ENCODE measurements at regions not wholly inside any gene's neighbourhood (a gene's known extent, or its start where the extent isn't known, plus 50 kb on each side); places are given as distances from the start of the nearest gene placed in this dataset.

- dilution Hi-C loops (cut with MboI; ENCODE audit: extremely low pct_ligation_motif_present, low sequenced_read_pairs) = no loop called here
- H3K9me3 ChIP-seq (ENCODE audit: control insufficient read depth, low read depth, low read length) = no peaks in the 10 kb centered on the region
- no peaks in the 10 kb centered on the region for H3K79me2 ChIP-seq (ENCODE audit: control insufficient read depth, insufficient read depth, low read length)
- no peak overlapping the region for H3K4me3 ChIP-seq (ENCODE audit: control insufficient read depth in 2 of 3, extremely low read depth in 1 of 3, insufficient read depth in 2 of 3, low read depth in 1 of 3, low read length in 3 of 3)
- TF ChIP-seq CTCF (optimal IDR thresholded peaks at IDR 0.05 in 1 of 3, IDR thresholded peaks at IDR 0.05 in 1 of 3, conservative IDR thresholded peaks at IDR 0.05 in 1 of 3; ENCODE audit: extremely low read depth in 1 of 3, insufficient read depth in 2 of 3, low read length in 3 of 3) (no peak), EZH2 (IDR thresholded peaks at IDR 0.05; ENCODE audit: low read length) (no peak)
- no peaks in the 10 kb centered on the region for H4K20me1 ChIP-seq (ENCODE audit: control insufficient read depth, extremely low read depth, insufficient read depth, low read length)
- H3K36me3 ChIP-seq (ENCODE audit: control insufficient read depth in 2 of 2, extremely low read depth in 1 of 2, insufficient read depth in 2 of 2, low read length in 2 of 2) = no peaks in the 10 kb centered on the region
- no peak for FAIRE-seq
- no peaks in the 10 kb centered on the region for H3K4me1 ChIP-seq (ENCODE audit: control insufficient read depth, extremely low read depth, insufficient read depth, low read length)
- no peak for DNase-seq (ENCODE audit: low read depth, low spot score)
- H2AFZ ChIP-seq (ENCODE audit: control insufficient read depth, low read length) = no peak overlapping the region
- H3K27me3 ChIP-seq (ENCODE audit: control insufficient read depth, extremely low read depth, insufficient read depth, low read length) = no peaks in the 10 kb centered on the region
- H3K9me1 ChIP-seq (ENCODE audit: control insufficient read depth, extremely low read depth, insufficient read depth, low read length) = no peaks in the 10 kb centered on the region
- H3K4me2 ChIP-seq (ENCODE audit: control insufficient read depth, extremely low read depth, insufficient read depth, low read depth, low read length) = no peak overlapping the region
- no peak overlapping the region for H3K9ac ChIP-seq (ENCODE audit: control insufficient read depth, extremely low read depth, insufficient read depth, low read length)
- no peak overlapping the region for H3K27ac ChIP-seq (ENCODE audit: control insufficient read depth, insufficient read depth, low read length)
These were observed 110.1 kb upstream of the LPAR1 start for GRCh38 chr9:111148052-111149017.

GRCh38 chr9:111147041-111147440 is 108.8 kb upstream of the LPAR1 start:
- dilution Hi-C loops (cut with MboI; ENCODE audit: extremely low pct_ligation_motif_present, low sequenced_read_pairs) = no loop called here
- FAIRE-seq = no peak

More at GRCh38 chr9:111147041-111147440, 108.8 kb upstream of the LPAR1 start:
- H3K9ac ChIP-seq (ENCODE audit: control insufficient read depth, extremely low read depth, insufficient read depth, low read length) = no peak overlapping the region
- DNase-seq (ENCODE audit: low read depth, low spot score) = no peak
- no peak overlapping the region for H3K27ac ChIP-seq (ENCODE audit: control insufficient read depth, insufficient read depth, low read length)
- TF ChIP-seq CTCF (optimal IDR thresholded peaks at IDR 0.05 in 1 of 3, IDR thresholded peaks at IDR 0.05 in 1 of 3, conservative IDR thresholded peaks at IDR 0.05 in 1 of 3; ENCODE audit: extremely low read depth in 1 of 3, insufficient read depth in 2 of 3, low read length in 3 of 3) (no peak), EZH2 (IDR thresholded peaks at IDR 0.05; ENCODE audit: low read length) (no peak)
- no peaks in the 10 kb centered on the region for H3K4me1 ChIP-seq (ENCODE audit: control insufficient read depth, extremely low read depth, insufficient read depth, low read length)
- no peaks in the 10 kb centered on the region for H3K9me3 ChIP-seq (ENCODE audit: control insufficient read depth, low read depth, low read length)
- H3K79me2 ChIP-seq (ENCODE audit: control insufficient read depth, insufficient read depth, low read length) = no peaks in the 10 kb centered on the region
- H3K4me3 ChIP-seq (ENCODE audit: control insufficient read depth in 2 of 3, extremely low read depth in 1 of 3, insufficient read depth in 2 of 3, low read depth in 1 of 3, low read length in 3 of 3) = no peak overlapping the region
- no peak overlapping the region for H3K4me2 ChIP-seq (ENCODE audit: control insufficient read depth, extremely low read depth, insufficient read depth, low read depth, low read length)
- no peaks in the 10 kb centered on the region for H4K20me1 ChIP-seq (ENCODE audit: control insufficient read depth, extremely low read depth, insufficient read depth, low read length)
- no peaks in the 10 kb centered on the region for H3K36me3 ChIP-seq (ENCODE audit: control insufficient read depth in 2 of 2, extremely low read depth in 1 of 2, insufficient read depth in 2 of 2, low read length in 2 of 2)
- H2AFZ ChIP-seq (ENCODE audit: control insufficient read depth, low read length) = no peak overlapping the region
- H3K27me3 ChIP-seq (ENCODE audit: control insufficient read depth, extremely low read depth, insufficient read depth, low read length) = no peaks in the 10 kb centered on the region
- no peaks in the 10 kb centered on the region for H3K9me1 ChIP-seq (ENCODE audit: control insufficient read depth, extremely low read depth, insufficient read depth, low read length)

All from keratinocyte (primary cell).